ENCODE measurements at regions not wholly inside any gene's neighbourhood (a gene's known extent, or its start where the extent isn't known, plus 50 kb on each side); places are given as distances from the start of the nearest gene placed in this dataset.

DNA sequence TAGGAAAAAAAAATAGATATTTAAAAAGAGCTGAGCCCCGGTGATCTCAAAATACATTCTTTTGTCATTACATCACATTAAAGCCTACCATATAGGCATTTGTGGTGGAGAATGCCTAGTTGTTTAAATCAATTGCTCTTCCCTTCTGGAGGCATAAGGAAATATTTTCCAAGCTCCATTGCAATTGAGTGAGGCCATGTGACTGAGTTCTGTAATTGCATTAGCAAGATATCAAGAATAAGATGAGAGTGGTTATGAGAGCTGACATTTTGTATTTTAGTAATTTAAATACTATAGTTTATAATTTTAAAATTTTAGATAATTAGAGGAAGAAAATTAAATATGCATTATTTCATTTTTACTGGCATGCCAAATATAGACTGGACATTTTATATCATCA lies 1195.9 kb downstream of the DTWD2 start:
- Histone ChIP-seq H3K9me3 (replicated peaks; ENCODE audit: control insufficient read depth, insufficient read depth, low read length) (no peaks in the 10 kb centered on the region), H4K20me1 (ENCODE audit: control insufficient read depth, insufficient read depth) (no peaks in the 10 kb centered on the region), H3K27me3 (replicated peaks in 1 of 2; ENCODE audit: control insufficient read depth in 2 of 2, insufficient read depth in 2 of 2, low read length in 1 of 2) (no peaks in the 10 kb centered on the region), H3K36me3 (ENCODE audit: control insufficient read depth in 2 of 2, insufficient read depth in 2 of 2, low read length in 1 of 2) (no peaks in the 10 kb centered on the region), H3K4me2 (ENCODE audit: control insufficient read depth, insufficient read depth) (no peak overlapping the region), H3K4me1 (ENCODE audit: control insufficient read depth, insufficient read depth, low read length) (no peaks in the 10 kb centered on the region), H3K79me2 (ENCODE audit: control insufficient read depth, insufficient read depth, low read length) (no peaks in the 10 kb centered on the region), H3K27ac (ENCODE audit: control insufficient read depth, insufficient read depth) (no peak overlapping the region), H3K4me3 (no peak overlapping the region), H3K9ac (ENCODE audit: control insufficient read depth, insufficient read depth, low read length) (no peak overlapping the region), H2AFZ (ENCODE audit: control insufficient read depth, low read depth, low read length) (no peak overlapping the region)
- SMC1A ChIA-PET (ENCODE audit: uncharacterized antibody, unreplicated experiment), result interaction anchor here (0.9 kb wide), 1 partner anchor 10 kb away, joined by 3 read pairs; no protein-coding TSS in a partner anchor
- BruUV-seq (replicated peaks), result no TSS peak
- TF ChIP-seq, protein P1, sequence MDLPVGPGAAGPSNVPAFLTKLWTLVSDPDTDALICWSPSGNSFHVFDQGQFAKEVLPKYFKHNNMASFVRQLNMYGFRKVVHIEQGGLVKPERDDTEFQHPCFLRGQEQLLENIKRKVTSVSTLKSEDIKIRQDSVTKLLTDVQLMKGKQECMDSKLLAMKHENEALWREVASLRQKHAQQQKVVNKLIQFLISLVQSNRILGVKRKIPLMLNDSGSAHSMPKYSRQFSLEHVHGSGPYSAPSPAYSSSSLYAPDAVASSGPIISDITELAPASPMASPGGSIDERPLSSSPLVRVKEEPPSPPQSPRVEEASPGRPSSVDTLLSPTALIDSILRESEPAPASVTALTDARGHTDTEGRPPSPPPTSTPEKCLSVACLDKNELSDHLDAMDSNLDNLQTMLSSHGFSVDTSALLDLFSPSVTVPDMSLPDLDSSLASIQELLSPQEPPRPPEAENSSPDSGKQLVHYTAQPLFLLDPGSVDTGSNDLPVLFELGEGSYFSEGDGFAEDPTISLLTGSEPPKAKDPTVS (IDR thresholded peaks at IDR 0.05; ENCODE audit: low read depth, low read length), result no peak
- TF ChIP-seq ESRRA (IDR thresholded peaks at IDR 0.05; ENCODE audit: low read length) (no peak), SIN3A (IDR thresholded peaks at IDR 0.05; ENCODE audit: low read depth, low read length) (no peak), ASH2L (IDR thresholded peaks at IDR 0.05; ENCODE audit: borderline replicate concordance, low read depth) (no peak), SREBF2 (IDR thresholded peaks at IDR 0.05; ENCODE audit: low read length) (no peak), STAT1 (conservative IDR thresholded peaks at IDR 0.05) (no peak), PAX8 (IDR thresholded peaks at IDR 0.05) (no peak), TARDBP (IDR thresholded peaks at IDR 0.05; ENCODE audit: borderline replicate concordance) (no peak), HDAC6 (IDR thresholded peaks at IDR 0.05; ENCODE audit: unreplicated experiment) (no peak)
- TF ChIP-seq, protein P2, sequence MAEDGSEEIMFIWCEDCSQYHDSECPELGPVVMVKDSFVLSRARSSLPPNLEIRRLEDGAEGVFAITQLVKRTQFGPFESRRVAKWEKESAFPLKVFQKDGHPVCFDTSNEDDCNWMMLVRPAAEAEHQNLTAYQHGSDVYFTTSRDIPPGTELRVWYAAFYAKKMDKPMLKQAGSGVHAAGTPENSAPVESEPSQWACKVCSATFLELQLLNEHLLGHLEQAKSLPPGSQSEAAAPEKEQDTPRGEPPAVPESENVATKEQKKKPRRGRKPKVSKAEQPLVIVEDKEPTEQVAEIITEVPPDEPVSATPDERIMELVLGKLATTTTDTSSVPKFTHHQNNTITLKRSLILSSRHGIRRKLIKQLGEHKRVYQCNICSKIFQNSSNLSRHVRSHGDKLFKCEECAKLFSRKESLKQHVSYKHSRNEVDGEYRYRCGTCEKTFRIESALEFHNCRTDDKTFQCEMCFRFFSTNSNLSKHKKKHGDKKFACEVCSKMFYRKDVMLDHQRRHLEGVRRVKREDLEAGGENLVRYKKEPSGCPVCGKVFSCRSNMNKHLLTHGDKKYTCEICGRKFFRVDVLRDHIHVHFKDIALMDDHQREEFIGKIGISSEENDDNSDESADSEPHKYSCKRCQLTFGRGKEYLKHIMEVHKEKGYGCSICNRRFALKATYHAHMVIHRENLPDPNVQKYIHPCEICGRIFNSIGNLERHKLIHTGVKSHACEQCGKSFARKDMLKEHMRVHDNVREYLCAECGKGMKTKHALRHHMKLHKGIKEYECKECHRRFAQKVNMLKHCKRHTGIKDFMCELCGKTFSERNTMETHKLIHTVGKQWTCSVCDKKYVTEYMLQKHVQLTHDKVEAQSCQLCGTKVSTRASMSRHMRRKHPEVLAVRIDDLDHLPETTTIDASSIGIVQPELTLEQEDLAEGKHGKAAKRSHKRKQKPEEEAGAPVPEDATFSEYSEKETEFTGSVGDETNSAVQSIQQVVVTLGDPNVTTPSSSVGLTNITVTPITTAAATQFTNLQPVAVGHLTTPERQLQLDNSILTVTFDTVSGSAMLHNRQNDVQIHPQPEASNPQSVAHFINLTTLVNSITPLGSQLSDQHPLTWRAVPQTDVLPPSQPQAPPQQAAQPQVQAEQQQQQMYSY (CRISPR knock-in tag; IDR thresholded peaks at IDR 0.05), result no peak
- RAD21 ChIA-PET (ENCODE audit: unreplicated experiment), result no interaction called here
- WGBS (ENCODE audit: insufficient coverage, insufficient replicate concordance, low lambda C conversion rate, missing lambda C conversion rate), result 0% methylated on average over 1 of the region's 1 CpG
- FAIRE-seq (no peak), ATAC-seq (no peak), DNase-seq (ENCODE audit: low read depth, low spot score) (no peak)
- POLR2A ChIA-PET, result no interaction called here
- CTCF ChIA-PET, result interaction anchor here (1.5 kb wide), 1 partner anchor 338 kb away, joined by 3 read pairs; no protein-coding TSS in a partner anchor
- in situ Hi-C loops (cut with MboI) (no loop called here), intact Hi-C loops (cut with micrococcal nuclease; ENCODE audit: unreplicated experiment) (no loop called here)

Data from GM12878 (cell line).